NCI-H446 treated with DMSO at 0.1 percent for 48 hours (cell line): ENCODE measurements at regions not wholly inside any gene's neighbourhood (a gene's known extent, or its start where the extent isn't known, plus 50 kb on each side); places are given as distances from the start of the nearest gene placed in this dataset.
"Not testable (repeated sequence)": the region's sequence is repeated elsewhere in the genome, so short reads cannot be mapped to it uniquely, and the experiment has no call there.

Experiments
- DNase-seq: peaks from one replicate; lab custom pipeline; 2025; lab: John Stamatoyannopoulos, UW

DNA sequence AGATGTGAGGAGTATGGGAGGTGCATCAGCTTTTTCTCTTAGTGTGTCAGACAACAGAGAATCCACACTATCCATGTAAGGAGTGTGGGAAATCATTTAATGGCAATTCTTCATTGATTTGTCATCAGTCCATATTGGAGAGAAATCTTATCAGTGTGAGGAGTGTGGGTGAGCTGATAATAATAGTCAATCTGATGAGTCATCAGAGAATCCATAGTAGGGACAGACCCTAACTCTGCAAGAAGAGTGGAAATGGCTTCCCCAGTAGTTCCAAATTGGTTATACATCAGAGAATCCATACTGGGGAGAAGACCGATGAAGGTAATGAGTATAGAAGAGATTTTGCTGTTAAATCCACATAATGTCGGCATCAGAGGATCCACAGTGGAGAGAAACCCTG is 150.5 kb upstream of the THUMPD2 start:
- no peak for DNase-seq

DNA sequence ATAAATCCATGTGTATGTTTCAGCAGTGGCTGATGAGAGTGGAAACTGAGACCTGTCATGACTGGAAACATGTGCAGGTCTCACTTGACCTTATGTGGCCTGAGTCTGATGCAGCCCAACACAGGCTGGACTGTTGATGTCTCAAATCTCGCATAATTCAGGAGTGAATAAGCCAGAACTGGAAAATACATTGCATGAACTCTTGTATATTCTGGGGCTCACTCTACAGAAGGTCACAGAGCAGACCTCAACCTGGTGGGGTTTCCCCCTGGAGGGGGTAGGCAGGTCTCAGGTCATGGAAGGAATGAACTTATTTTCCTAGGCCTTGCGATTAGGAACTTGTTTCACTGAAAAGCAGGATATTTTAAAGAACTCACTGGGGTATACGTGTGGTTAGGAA is 146.3 kb upstream of the THUMPD2 start:
- no peak for DNase-seq

DNA sequence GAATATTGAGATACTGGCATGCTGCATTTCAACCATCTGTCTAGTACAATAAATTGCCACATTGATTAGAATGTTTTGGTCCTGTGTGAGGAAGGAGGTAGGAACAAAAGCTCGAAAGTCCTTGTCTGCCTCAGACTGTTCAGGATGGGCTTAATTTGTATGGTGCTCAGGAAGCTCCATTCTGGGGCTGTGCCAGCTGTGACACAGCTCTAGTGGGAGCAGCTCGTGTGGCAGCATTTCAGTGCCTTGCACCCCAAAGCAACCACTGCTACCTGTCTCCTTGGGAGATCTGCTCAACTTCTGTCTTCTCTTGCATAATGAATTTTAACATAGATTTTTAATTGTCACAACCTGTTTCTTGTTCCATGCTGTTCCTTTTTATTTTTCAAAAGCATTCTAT is 144.4 kb upstream of the THUMPD2 start:
- DNase-seq = no peak

DNA sequence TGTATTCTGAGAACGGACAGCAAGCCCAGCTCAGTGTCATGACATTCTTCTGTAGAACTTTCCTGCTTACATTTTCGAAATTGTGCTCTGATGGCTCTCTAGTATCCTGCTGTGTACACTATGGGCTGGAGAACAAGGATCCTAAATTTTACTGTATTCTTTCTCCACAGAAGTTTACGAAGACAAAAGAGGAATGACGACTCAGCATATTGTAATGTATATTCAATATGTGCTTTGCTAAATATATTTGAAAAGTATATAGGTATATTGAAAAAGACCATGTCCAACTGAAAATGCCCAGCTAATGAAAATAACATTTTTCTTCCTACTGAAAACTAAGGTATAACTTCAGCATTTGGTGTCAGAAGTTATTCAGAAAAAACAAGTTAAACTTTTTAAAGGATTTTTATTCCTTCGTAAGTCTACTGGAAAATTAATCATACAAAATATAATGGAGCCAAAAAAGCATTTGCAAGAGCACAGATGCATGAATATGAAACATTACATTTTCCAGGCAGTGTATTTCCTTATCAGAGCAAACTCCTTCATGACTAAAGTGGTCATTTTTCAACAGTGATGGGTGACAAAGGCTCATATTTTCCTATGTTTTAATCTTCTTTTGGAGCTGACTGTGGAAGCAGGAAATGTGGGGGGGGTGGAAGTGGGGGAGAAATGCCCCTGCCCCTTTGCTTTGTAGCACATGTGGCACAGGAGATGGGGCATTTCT is 143.8 kb upstream of the THUMPD2 start:
- DNase-seq = no peak

DNA sequence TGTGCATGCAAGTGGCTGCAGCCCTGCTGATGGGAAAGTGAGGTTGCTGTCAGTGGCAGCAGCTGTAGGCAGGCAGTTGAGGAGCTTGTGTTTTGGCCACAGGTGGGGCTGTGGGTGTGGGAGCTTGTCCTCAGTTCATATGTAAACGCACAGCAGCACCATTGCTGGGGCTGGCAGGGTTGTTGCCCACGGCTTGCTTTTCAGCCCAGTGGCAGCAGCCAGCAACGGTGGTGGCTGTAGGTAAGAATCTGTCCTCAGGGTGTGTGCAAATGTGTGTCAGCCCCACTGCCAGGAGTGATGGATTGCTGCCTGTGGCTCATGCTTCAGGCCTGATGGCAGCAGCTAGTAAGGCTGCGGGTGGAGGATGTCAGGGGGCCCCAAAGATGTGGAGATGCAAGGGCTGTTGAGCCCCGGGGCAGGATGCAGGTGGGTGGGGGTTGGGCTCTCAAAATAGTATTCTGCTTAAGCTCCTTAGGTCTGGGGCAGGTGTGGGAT is 141.3 kb upstream of the THUMPD2 start:
- DNase-seq = no peak

GRCh38 chr2:39919511-39920306 is 140.7 kb upstream of the THUMPD2 start:
- no peak for DNase-seq

- DNase-seq = no peak
Measured at GRCh38 chr2:39918886-39919285, 139.8 kb upstream of the THUMPD2 start.

DNA sequence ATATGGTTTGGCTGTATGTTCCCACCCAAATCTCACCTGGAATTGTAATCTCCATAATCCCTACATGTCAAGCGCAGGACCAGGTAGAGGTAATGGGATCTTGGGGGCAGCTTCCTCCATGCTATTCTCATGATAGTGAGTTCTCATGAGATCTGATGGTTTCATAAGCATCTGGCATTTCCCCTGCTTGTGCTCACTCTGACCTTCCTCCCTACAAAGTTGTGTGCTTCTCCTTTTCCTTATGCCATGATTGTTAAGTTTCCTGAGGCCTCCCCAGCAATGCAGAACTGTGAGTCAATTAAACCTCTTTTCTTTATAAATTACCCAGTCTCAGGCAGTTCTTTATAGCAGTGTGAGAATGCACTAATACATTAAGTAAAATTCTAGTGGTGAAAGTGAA is 138.3 kb upstream of the THUMPD2 start:
- not testable (repeated sequence) for DNase-seq

GRCh38 chr2:39914949-39915348 is 135.9 kb upstream of the THUMPD2 start:
- DNase-seq = no peak

DNA sequence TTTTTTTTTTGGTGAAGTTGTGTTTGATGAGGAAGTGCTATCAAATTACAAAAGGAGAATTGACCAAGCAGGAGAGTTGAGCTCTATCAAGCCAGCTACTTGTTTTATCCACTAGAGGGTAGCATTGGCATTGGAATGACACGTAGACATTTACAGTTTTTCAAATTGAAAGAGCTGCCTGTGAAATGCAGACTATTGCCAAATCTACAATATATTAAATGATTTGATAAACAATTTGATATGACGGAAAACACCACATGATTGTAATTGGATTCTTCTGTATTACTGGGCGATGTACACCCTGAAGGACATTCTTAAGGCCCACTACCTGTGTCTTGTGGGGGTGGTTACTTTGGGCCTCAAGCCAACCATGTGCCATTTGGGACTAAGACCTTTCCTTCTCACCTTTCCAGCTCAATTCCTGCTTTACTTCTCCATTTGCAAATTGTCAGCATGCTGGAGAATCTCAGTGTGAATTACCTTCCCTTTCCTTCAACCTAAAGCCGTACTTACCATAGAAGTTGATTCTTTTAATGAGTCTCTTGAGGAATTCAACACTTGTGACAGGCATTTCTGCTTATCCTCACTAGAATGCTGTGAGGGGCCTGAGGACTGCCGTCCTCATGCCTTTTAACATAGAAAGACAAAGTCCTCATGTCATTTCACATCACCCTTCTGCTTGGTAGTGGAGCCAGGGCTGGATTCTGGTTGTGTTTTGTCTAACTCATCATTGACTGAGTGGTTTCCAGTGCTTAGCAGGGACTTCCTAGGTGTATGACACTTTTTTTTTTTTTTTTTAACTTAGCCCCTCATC is 134.8 kb upstream of the THUMPD2 start:
- peak; percentile 63 for DNase-seq

GRCh38 chr2:39902103-39902502 is 123.0 kb upstream of the THUMPD2 start:
- DNase-seq = no peak

DNA sequence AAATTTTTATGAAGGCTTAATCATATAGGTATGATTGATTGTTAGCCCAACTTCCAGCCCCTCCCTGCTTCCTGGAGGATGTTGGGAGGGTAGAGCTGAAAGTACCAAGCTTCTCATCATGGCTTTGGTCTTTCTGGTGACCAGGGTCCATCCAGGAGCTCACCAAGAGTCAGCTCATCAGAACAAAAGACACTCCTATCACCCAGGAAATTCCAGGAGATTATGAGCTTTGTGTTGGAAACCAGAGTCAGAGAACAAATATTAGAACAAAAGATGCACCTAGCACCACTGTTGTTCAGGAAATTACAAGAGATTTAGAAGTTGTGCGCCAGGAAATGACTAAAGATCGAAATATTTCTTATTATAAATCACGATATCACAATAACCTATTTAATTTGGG is 119.9 kb upstream of the THUMPD2 start:
- no peak for DNase-seq

- DNase-seq = no peak
Measured at GRCh38 chr2:39897273-39897672, 118.2 kb upstream of the THUMPD2 start.

DNA sequence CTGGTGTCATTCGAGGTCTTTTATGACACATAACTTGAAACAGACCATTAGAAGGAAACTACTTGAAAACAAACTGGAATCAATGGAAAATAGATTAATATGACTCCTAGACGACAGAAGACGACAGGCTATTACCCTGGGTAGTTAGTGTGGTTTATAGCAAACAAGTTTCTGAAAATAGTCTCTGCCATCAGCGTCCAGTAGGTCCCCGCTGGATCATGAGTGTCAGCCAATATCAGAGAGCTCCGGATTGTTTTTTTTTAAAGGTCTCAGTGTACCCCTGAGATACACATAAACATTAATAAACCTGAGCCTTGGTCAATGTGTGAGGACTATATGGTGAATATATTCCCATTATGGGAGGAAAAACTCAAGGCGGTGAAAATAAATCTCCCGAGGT is 115.0 kb upstream of the THUMPD2 start:
- DNase-seq = no peak

DNA sequence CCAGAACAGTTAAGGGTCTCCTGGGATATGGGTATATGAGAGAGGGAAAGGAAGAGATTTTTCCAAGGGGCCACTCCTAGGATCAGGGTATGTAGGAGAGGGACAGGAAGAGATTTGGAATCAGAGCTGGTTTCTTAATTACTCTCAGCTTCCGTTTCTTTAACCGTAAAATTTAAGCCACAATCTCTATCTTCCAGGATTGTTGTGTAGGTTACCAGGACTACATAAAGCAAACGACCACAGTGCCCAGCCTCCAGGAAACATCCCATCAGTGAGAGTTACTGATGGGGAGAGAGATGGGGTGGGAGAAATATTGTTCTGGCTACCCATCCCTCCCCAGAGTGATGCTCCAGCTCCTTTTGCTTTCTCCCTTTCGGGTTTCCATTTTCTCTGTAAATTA is 114.6 kb upstream of the THUMPD2 start:
- no peak for DNase-seq

- no peak for DNase-seq
Measured at GRCh38 chr2:39881948-39882347, 102.9 kb upstream of the THUMPD2 start.

DNA sequence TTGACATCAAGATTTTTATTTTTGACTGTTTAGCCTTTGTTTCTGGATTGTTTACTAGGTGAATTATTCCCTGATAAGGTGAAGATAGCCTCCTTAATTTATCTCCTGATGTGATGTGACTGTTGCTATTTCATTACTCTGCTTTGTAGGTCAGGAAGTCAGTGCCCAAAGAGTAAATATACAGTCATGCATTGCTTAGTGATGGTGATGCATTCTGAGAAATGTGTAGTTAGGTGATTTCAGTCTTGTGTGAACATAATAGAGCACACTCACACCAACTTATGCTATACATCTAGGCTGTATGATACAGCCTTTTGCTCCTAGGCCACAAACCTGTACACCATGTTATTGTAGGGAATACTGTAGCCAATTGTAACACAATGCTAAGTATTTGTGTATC is 102.4 kb upstream of the THUMPD2 start:
- DNase-seq = no peak

DNA sequence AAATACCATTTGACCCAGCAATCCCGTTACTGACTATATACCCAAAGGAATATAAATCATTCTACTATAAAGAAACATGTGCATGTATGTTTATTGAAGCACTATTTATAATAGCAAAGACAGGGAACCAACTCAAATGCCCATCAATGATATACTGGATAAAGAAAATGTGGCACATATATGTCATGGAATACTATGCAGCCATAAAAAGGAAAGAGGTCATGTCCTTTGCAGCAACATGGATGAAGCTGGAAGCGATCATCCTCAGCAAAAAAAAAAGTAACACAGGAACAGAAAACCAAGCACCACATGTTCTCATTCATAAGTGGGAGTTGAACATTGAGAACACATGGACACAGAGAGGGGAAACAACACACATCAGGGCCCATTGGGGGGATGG is 99.9 kb upstream of the THUMPD2 start:
- not testable (repeated sequence) for DNase-seq

DNA sequence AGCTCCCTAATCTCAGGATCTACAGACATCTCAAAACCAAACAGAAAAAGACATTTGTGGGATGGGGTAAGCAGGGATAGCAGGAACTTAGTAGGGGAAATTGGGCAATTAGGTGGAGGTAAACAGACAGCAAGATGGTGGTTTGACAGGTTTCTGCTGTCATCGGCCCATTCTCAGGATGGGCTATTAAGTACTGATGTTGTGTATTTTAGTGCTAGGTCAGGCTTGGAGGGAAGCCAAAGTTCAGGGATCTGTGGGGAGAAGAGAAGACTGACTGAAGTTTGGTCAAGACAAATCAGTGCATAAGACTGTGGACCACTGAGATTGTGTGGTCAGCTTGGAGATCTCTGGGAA is 96.8 kb upstream of the THUMPD2 start:
- DNase-seq = no peak

- DNase-seq = peak; percentile 37
Measured at GRCh38 chr2:39875182-39875913, 96.3 kb upstream of the THUMPD2 start.

DNA sequence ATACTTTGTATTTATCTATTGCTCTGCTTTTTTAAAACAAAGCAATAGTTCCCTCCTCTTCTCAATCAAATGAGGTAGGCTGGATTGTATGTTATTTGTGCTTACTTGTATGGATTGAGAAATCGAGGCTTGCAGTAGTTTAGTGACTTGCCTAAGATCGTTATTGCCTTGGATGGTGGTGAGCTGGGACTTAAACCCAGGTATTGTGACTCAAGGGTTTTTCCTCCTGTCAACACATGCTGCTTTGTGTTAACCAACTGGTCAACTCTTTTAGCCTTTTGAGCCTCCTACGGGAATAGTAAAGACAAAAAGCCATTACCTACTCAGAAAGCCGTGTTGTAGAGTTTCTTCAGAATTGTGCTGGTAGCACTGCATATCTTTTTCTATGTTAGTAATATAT is 95.2 kb upstream of the THUMPD2 start:
- DNase-seq = no peak

DNA sequence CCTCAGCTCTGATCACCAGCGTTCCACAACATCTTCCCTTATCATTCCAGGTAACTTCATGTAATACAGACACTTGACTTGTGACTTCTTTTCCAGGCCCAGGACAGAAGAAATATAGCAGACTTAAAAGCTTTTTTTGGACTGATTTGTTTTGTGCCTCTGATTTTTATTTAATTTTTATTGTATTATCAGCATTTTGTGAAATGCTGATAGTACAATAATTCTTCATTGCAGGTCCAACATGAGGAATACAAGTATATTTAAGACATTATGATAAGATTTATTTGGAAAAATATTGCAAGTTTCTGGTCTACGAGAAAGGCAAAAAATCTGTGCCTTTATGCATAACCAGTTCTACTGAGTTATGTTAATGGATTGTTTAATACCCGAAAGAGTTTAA is 94.5 kb upstream of the THUMPD2 start:
- no peak for DNase-seq
